Esophagus muscularis mucosa (tissue), 4 donors: ENCODE measurements at regions not wholly inside any gene's neighbourhood (a gene's known extent, or its start where the extent isn't known, plus 50 kb on each side); places are given as distances from the start of the nearest gene placed in this dataset.

Experiments used
- DNase-seq: peaks from one replicate; pipeline ENCODE4 v3.0.0-alpha.2; 2017; ENCODE audit errors: extremely low spot score
- H3K27ac ChIP-seq, 4 donors: fragments of 200-600 bp; sonication (generic); replicated peaks in 1 of 4; 1 replicate in 3 of 4; 2 replicates in 1 of 4; pipeline ENCODE4 v1.5.1; 2016 to 2019; ENCODE audit warnings: mild to moderate bottlenecking in 1 of 4
- H3K27me3 ChIP-seq, 4 donors: fragments of 200-600 bp; sonication (generic); one replicate each; pipeline versions ENCODE4 v1.5.1 to v1.6.0; 2016 to 2019
- H3K36me3 ChIP-seq, 4 donors: fragments of 200-600 bp; sonication (generic); one replicate each; pipeline ENCODE4 v1.5.1; 2016 to 2019
- H3K4me1 ChIP-seq, 4 donors: fragments of 200-600 bp; sonication (generic); one replicate each; pipeline ENCODE4 v1.5.1; 2016 to 2019
- H3K4me3 ChIP-seq, 4 donors: fragments of 200-600 bp; sonication (generic); 1 replicate in 2 of 4; 2 replicates in 2 of 4; pipeline ENCODE4 v1.5.1; 2016 to 2019; ENCODE audit warnings: mild to moderate bottlenecking in 4 of 4, moderate library complexity in 1 of 4
- H3K9me3 ChIP-seq, 4 donors: fragments of 200-600 bp; sonication (generic); 1 replicate in 3 of 4; 2 replicates in 1 of 4; pipeline ENCODE4 v1.5.1; 2016 to 2019
- CTCF ChIP-seq, 3 experiments: fragments of 200-600 bp in 2 of 3; fragments of 450-650 bp in 1 of 3; sonication (generic) in 2 of 3; IDR thresholded peaks; one replicate each; pipeline ENCODE4 v1.5.1; 2017 to 2019; ENCODE audit warnings: antibody characterized with exemption in 3 of 3, mild to moderate bottlenecking in 2 of 3, moderate library complexity in 1 of 3
- EP300 ChIP-seq: sonication (generic); formaldehyde crosslinking; IDR thresholded peaks from one replicate; pipeline ENCODE4 v1.6.1; 2017; ENCODE audit warnings: antibody characterized with exemption
- POLR2A ChIP-seq: fragments of 450-650 bp; IDR thresholded peaks from one replicate; pipeline ENCODE4 v1.6.1; 2017; ENCODE audit warnings: antibody characterized with exemption, moderate library complexity, mild to moderate bottlenecking, low read depth
- POLR2AphosphoS5 ChIP-seq, 2 donors: sonication (generic); formaldehyde crosslinking; IDR thresholded peaks; one replicate each; pipeline ENCODE4 v1.6.1; 2017; ENCODE audit warnings: antibody characterized with exemption in 2 of 2
- WGBS: methylation state at CpG from one replicate; pipeline ENCODE4 v1.1.5; 2018; 5-methylcytosine and 5-hydroxymethylcytosine counted together
- intact Hi-C: fragments of 100-400 bp; cut with DNase I; formaldehyde crosslinking; loops from one replicate; pipeline ENCODE4 v1.15.1; 2023

- 48% methylated on average over 1 of the region's 1 CpG for WGBS
- H3K27ac ChIP-seq: no peak overlapping the region
- peaks cover 0 to 2% (median 0%) of the 10 kb centered on the region in 4 donors for H3K4me1 ChIP-seq
- no peak for DNase-seq
- intact Hi-C loops: no loop called here
- H3K4me3 ChIP-seq: no peak overlapping the region
- no peaks in the 10 kb centered on the region for H3K27me3 ChIP-seq
- H3K36me3 ChIP-seq: no peaks in the 10 kb centered on the region
- no peaks in the 10 kb centered on the region for H3K9me3 ChIP-seq
- TF ChIP-seq POLR2AphosphoS5 (IDR thresholded peaks at IDR 0.05): no peak
- no peak for TF ChIP-seq CTCF (IDR thresholded peaks at IDR 0.05)
- no peak for TF ChIP-seq EP300
- no peak for TF ChIP-seq POLR2A
These were observed 105.8 kb upstream of the RPS6KA3 start for GRCh38 chrX:20372533-20372932.

GRCh38 chrX:20369468-20369867, 102.8 kb upstream of the RPS6KA3 start:
- no peak for TF ChIP-seq POLR2AphosphoS5 (IDR thresholded peaks at IDR 0.05)
- no peak for TF ChIP-seq POLR2A
- no peak for TF ChIP-seq EP300
- TF ChIP-seq CTCF (IDR thresholded peaks at IDR 0.05): no peak
- H3K27me3 ChIP-seq: no peaks in the 10 kb centered on the region
- no peaks in the 10 kb centered on the region for H3K9me3 ChIP-seq
- intact Hi-C loops: no loop called here
- H3K4me1 ChIP-seq: no peaks in the 10 kb centered on the region
- no peak overlapping the region for H3K27ac ChIP-seq
- H3K4me3 ChIP-seq: no peak overlapping the region
- no peaks in the 10 kb centered on the region for H3K36me3 ChIP-seq
- WGBS: 61% methylated on average over 3 of the region's 3 CpGs
- no peak for DNase-seq

- H3K9me3 ChIP-seq: no peaks in the 10 kb centered on the region
- no peaks in the 10 kb centered on the region for H3K27me3 ChIP-seq
- H3K36me3 ChIP-seq: no peaks in the 10 kb centered on the region
- no peak for DNase-seq
- peaks cover 4 to 10% (median 9%) of the 10 kb centered on the region in 4 donors for H3K4me1 ChIP-seq
- 80% methylated on average over 4 of the region's 4 CpGs for WGBS
- no peak for TF ChIP-seq POLR2AphosphoS5 (IDR thresholded peaks at IDR 0.05)
- TF ChIP-seq POLR2A: no peak
- no peak for TF ChIP-seq EP300
- no peak for TF ChIP-seq CTCF (IDR thresholded peaks at IDR 0.05)
- H3K27ac ChIP-seq: no peak overlapping the region
- no peak overlapping the region for H3K4me3 ChIP-seq
- intact Hi-C loops: no loop called here
These were observed 97.5 kb upstream of the RPS6KA3 start for GRCh38 chrX:20364238-20364637.

- Histone ChIP-seq H3K27ac (peak overlapping the region in 1 of 4 donors; percentile 40), H3K36me3 (no peaks in the 10 kb centered on the region), H3K9me3 (no peaks in the 10 kb centered on the region), H3K27me3 (no peaks in the 10 kb centered on the region), H3K4me1 (peaks cover 4 to 10% (median 9%) of the 10 kb centered on the region in 4 donors), H3K4me3 (no peak overlapping the region)
- DNase-seq: no peak
- intact Hi-C loops: no loop called here
- TF ChIP-seq POLR2AphosphoS5 (IDR thresholded peaks at IDR 0.05) (no peak), EP300 (no peak), CTCF (IDR thresholded peaks at IDR 0.05) (no peak), POLR2A (no peak)
- WGBS: 71% methylated on average over 5 of the region's 5 CpGs
These were observed 96.6 kb upstream of the RPS6KA3 start for GRCh38 chrX:20363275-20363674.
